Prostate gland (tissue), 2 donors: ENCODE measurements at regions not wholly inside any gene's neighbourhood (a gene's known extent, or its start where the extent isn't known, plus 50 kb on each side); places are given as distances from the start of the nearest gene placed in this dataset.

Experiments used
- DNase-seq: peaks from one replicate; pipeline ENCODE4 v3.0.0-alpha.2; 2019; ENCODE audit warnings: low spot score
- H3K27ac ChIP-seq, 2 donors: fragments of 200-600 bp; sonication (generic); 2 replicates each; pipeline ENCODE4 v1.5.1; 2017 to 2019
- H3K27me3 ChIP-seq: fragments of 200-600 bp; sonication (generic); replicated peaks from 2 replicates; pipeline ENCODE4 v1.5.1; 2019; ENCODE audit not compliant: insufficient read depth
- H3K36me3 ChIP-seq, 2 donors: fragments of 200-600 bp; sonication (generic); 1 replicate in 1 of 2; 2 replicates in 1 of 2; pipeline versions ENCODE4 v1.5.1 to v1.8.1; 2017 to 2019
- H3K4me1 ChIP-seq: fragments of 200-600 bp; sonication (generic); replicated peaks from 2 replicates; pipeline ENCODE4 v1.5.1; 2019
- H3K4me3 ChIP-seq, 2 donors: fragments of 200-600 bp; sonication (generic); 2 replicates each; pipeline ENCODE4 v1.5.1; 2017 to 2019
- H3K9me3 ChIP-seq: fragments of 200-600 bp; sonication (generic); 2 replicates; pipeline ENCODE4 v1.5.1; 2017
- POLR2A ChIP-seq: fragments of 450-650 bp; IDR thresholded peaks from one replicate; pipeline ENCODE4 v1.6.1; 2016; ENCODE audit warnings: antibody characterized with exemption, mild to moderate bottlenecking
- POLR2AphosphoS5 ChIP-seq: sonication (generic); formaldehyde crosslinking; IDR thresholded peaks from one replicate; pipeline ENCODE4 v1.6.1; 2017; ENCODE audit warnings: antibody characterized with exemption
- WGBS: methylation state at CpG from one replicate; pipeline ENCODE4 v1.1.5; 2018; 5-methylcytosine and 5-hydroxymethylcytosine counted together
- intact Hi-C: fragments of 100-400 bp; cut with DNase I; formaldehyde crosslinking; loops from one replicate; pipeline ENCODE4 v1.14.2; 2022
- TF ChIP-seq, protein P1 (sequence below), 4 experiments: fragments of 200-600 bp in 2 of 4; fragments of 450-650 bp in 2 of 4; sonication (generic) in 2 of 4; IDR thresholded peaks; 1 replicate in 3 of 4; 2 replicates in 1 of 4; pipeline ENCODE4 v1.5.1; 2016 to 2019; ENCODE audit warnings: antibody characterized with exemption in 4 of 4, mild to moderate bottlenecking in 2 of 4, moderate library complexity in 2 of 4

GRCh38 chr12:17322090-17322489, 716.1 kb upstream of the LMO3 start:
- no peak overlapping the region for H3K27ac ChIP-seq
- WGBS = 95% methylated on average over 2 of the region's 2 CpGs
- no peak for DNase-seq
- no peaks in the 10 kb centered on the region for H3K36me3 ChIP-seq
- H3K9me3 ChIP-seq = no peaks in the 10 kb centered on the region
- H3K27me3 ChIP-seq = no peaks in the 10 kb centered on the region
- no peak overlapping the region for H3K4me3 ChIP-seq
- H3K4me1 ChIP-seq = no peaks in the 10 kb centered on the region
- intact Hi-C loops = no loop called here
- no peak for TF ChIP-seq POLR2AphosphoS5
- TF ChIP-seq, protein P1, sequence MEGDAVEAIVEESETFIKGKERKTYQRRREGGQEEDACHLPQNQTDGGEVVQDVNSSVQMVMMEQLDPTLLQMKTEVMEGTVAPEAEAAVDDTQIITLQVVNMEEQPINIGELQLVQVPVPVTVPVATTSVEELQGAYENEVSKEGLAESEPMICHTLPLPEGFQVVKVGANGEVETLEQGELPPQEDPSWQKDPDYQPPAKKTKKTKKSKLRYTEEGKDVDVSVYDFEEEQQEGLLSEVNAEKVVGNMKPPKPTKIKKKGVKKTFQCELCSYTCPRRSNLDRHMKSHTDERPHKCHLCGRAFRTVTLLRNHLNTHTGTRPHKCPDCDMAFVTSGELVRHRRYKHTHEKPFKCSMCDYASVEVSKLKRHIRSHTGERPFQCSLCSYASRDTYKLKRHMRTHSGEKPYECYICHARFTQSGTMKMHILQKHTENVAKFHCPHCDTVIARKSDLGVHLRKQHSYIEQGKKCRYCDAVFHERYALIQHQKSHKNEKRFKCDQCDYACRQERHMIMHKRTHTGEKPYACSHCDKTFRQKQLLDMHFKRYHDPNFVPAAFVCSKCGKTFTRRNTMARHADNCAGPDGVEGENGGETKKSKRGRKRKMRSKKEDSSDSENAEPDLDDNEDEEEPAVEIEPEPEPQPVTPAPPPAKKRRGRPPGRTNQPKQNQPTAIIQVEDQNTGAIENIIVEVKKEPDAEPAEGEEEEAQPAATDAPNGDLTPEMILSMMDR (IDR thresholded peaks at IDR 0.05) = no peak
- TF ChIP-seq POLR2A = no peak

GRCh38 chr12:17304503-17305347, 698.8 kb upstream of the LMO3 start:
- 91% methylated on average over 7 of the region's 7 CpGs for WGBS
- no peak overlapping the region for H3K4me3 ChIP-seq
- intact Hi-C loops = no loop called here
- H3K27ac ChIP-seq = no peak overlapping the region
- H3K36me3 ChIP-seq = no peaks in the 10 kb centered on the region
- no peaks in the 10 kb centered on the region for H3K27me3 ChIP-seq
- no peaks in the 10 kb centered on the region for H3K4me1 ChIP-seq
- TF ChIP-seq POLR2A (no peak), POLR2AphosphoS5 (no peak)
- TF ChIP-seq, protein P1 (IDR thresholded peaks at IDR 0.05) = no peak
- no peaks in the 10 kb centered on the region for H3K9me3 ChIP-seq
- DNase-seq = no peak

- no peaks in the 10 kb centered on the region for H3K9me3 ChIP-seq
- no peaks in the 10 kb centered on the region for H3K27me3 ChIP-seq
- H3K4me1 ChIP-seq = no peaks in the 10 kb centered on the region
- intact Hi-C loops = no loop called here
- TF ChIP-seq, protein P1 (IDR thresholded peaks at IDR 0.05) = no peak
- TF ChIP-seq POLR2AphosphoS5 = no peak
- TF ChIP-seq POLR2A = no peak
- no peak overlapping the region for H3K27ac ChIP-seq
- DNase-seq = no peak
- WGBS = 89% methylated on average over 7 of the region's 7 CpGs
- H3K36me3 ChIP-seq = no peaks in the 10 kb centered on the region
- no peak overlapping the region for H3K4me3 ChIP-seq
Measured at GRCh38 chr12:17302001-17302400, 696.0 kb upstream of the LMO3 start.

DNA sequence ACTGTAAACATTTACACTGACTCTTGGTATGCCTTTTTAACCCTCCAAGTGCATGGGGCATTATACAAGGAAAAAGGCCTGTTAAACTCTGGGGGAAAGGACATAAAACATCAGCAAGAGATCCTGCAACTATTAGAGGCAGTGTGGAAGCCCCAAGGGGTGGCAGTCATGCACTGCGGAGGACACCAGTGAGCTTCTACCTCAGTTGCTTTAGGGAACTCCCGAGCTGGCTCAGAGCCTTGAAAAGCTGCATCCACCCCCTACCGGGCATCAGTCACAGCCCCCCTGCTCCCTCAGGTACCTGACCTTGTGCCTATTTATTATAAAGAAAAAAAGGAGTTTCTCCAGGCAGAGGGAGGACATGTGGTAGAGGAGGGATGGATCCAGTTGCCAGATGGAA, 695.6 kb upstream of the LMO3 start:
- Histone ChIP-seq H3K36me3 (no peaks in the 10 kb centered on the region), H3K4me3 (no peak overlapping the region), H3K27me3 (no peaks in the 10 kb centered on the region), H3K27ac (no peak overlapping the region), H3K4me1 (no peaks in the 10 kb centered on the region), H3K9me3 (no peaks in the 10 kb centered on the region)
- DNase-seq = no peak
- 67% methylated on average over 3 of the region's 3 CpGs for WGBS
- intact Hi-C loops = no loop called here
- TF ChIP-seq POLR2AphosphoS5 = no peak
- no peak for TF ChIP-seq POLR2A
- TF ChIP-seq, protein P1 (IDR thresholded peaks at IDR 0.05) = no peak

GRCh38 chr12:17296882-17297281, 690.9 kb upstream of the LMO3 start:
- Histone ChIP-seq H3K4me1 (no peaks in the 10 kb centered on the region), H3K4me3 (no peak overlapping the region), H3K27ac (no peak overlapping the region), H3K27me3 (no peaks in the 10 kb centered on the region), H3K36me3 (no peaks in the 10 kb centered on the region), H3K9me3 (no peaks in the 10 kb centered on the region)
- no peak for TF ChIP-seq POLR2AphosphoS5
- no peak for TF ChIP-seq POLR2A
- TF ChIP-seq, protein P1 (IDR thresholded peaks at IDR 0.05) = no peak
- DNase-seq = no peak
- intact Hi-C loops = no loop called here
- WGBS = 91% methylated on average over 7 of the region's 7 CpGs
